ENCODE measurements at regions not wholly inside any gene's neighbourhood (a gene's known extent, or its start where the extent isn't known, plus 50 kb on each side); places are given as distances from the start of the nearest gene placed in this dataset.

- no peak overlapping the region for H2AFZ ChIP-seq (replicated peaks; ENCODE audit: low read length, poor library complexity)
- in situ Hi-C loops (cut with MboI; ENCODE audit: low sequenced_read_pairs) (no loop called here), dilution Hi-C loops (cut with HindIII; ENCODE audit: low sequenced_read_pairs, unreplicated experiment) (no loop called here), intact Hi-C loops (cut with micrococcal nuclease) (no loop called here)
- no peak overlapping the region for H3K56ac ChIP-seq (ENCODE audit: extremely low read depth, insufficient read depth, low read length)
- H4K5ac ChIP-seq (ENCODE audit: low read depth, low read length), result no peak overlapping the region
- no peak overlapping the region for H4K8ac ChIP-seq (ENCODE audit: low read depth in 2 of 2, low read length in 2 of 2)
- no peaks in the 10 kb centered on the region for H3K9me3 ChIP-seq (ENCODE audit: control insufficient read depth, insufficient read depth, low read length)
- no peaks in the 10 kb centered on the region for H4K20me1 ChIP-seq (ENCODE audit: insufficient read depth, low read length)
- no peak overlapping the region for H4K91ac ChIP-seq (ENCODE audit: insufficient read depth, low read depth, low read length)
- BruUV-seq (replicated peaks), result no TSS peak
- H3K4me1 ChIP-seq (ENCODE audit: control insufficient read depth, insufficient read depth, low read length), result no peaks in the 10 kb centered on the region
- H2AK9ac ChIP-seq (replicated peaks; ENCODE audit: low read depth, low read length, poor library complexity), result no peak overlapping the region
- DNase-seq (peak; percentile 22), ATAC-seq (ENCODE audit: low read depth) (no peak)
- no peaks in the 10 kb centered on the region for H3K36me3 ChIP-seq (ENCODE audit: control insufficient read depth, insufficient read depth, low read length)
- H3K4me2 ChIP-seq (ENCODE audit: low read depth, low read length), result no peak overlapping the region
- no peaks in the 10 kb centered on the region for H3K9me1 ChIP-seq (ENCODE audit: insufficient read depth, low read length)
- H2BK5ac ChIP-seq (ENCODE audit: low read depth, low read length, poor library complexity, severe bottlenecking), result no peak overlapping the region
- no peak overlapping the region for H3K9ac ChIP-seq (ENCODE audit: low read depth, low read length)
- ChIA-PET POLR2A (ENCODE audit: unreplicated experiment) (interaction anchor here (0.8 kb wide), 1 partner anchor 38 kb away, joined by 4 read pairs; no protein-coding TSS in a partner anchor), CTCF (interaction anchor here (1.5 kb wide), 1 partner anchor 8 kb away, joined by 6 read pairs; no protein-coding TSS in a partner anchor)
- no peak overlapping the region for H3K18ac ChIP-seq (ENCODE audit: low read depth, low read length)
- no peak overlapping the region for H3K27ac ChIP-seq (ENCODE audit: insufficient read depth, low read length)
- H2BK120ac ChIP-seq (ENCODE audit: low read depth, low read length), result no peak overlapping the region
- TF ChIP-seq MAFK (IDR thresholded peaks at IDR 0.05; ENCODE audit: low read depth, low read length), result no peak
- no peak for TF ChIP-seq MAZ (IDR thresholded peaks at IDR 0.05; ENCODE audit: borderline replicate concordance, low read depth, low read length)
- no peak for TF ChIP-seq MXI1 (IDR thresholded peaks at IDR 0.05; ENCODE audit: borderline replicate concordance, low read depth, low read length)
- TF ChIP-seq SMC3 (IDR thresholded peaks at IDR 0.05; ENCODE audit: low read depth, low read length), result no peak
- TF ChIP-seq RAD21 (IDR thresholded peaks at IDR 0.05; ENCODE audit: low read length), result no peak
- no peak for TF ChIP-seq RCOR1 (IDR thresholded peaks at IDR 0.05; ENCODE audit: insufficient replicate concordance, low read length)
- TF ChIP-seq RFX5 (IDR thresholded peaks at IDR 0.05; ENCODE audit: low read depth, low read length), result no peak
- TF ChIP-seq, protein P1, sequence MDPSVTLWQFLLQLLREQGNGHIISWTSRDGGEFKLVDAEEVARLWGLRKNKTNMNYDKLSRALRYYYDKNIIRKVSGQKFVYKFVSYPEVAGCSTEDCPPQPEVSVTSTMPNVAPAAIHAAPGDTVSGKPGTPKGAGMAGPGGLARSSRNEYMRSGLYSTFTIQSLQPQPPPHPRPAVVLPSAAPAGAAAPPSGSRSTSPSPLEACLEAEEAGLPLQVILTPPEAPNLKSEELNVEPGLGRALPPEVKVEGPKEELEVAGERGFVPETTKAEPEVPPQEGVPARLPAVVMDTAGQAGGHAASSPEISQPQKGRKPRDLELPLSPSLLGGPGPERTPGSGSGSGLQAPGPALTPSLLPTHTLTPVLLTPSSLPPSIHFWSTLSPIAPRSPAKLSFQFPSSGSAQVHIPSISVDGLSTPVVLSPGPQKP (IDR thresholded peaks at IDR 0.05; ENCODE audit: borderline replicate concordance, low read depth, low read length), result no peak
- no peak for TF ChIP-seq NFE2L2 (IDR thresholded peaks at IDR 0.05; ENCODE audit: low read depth, low read length)
- TF ChIP-seq CHD1 (IDR thresholded peaks at IDR 0.05; ENCODE audit: low read depth, low read length), result no peak
- TF ChIP-seq BHLHE40 (IDR thresholded peaks at IDR 0.05; ENCODE audit: low read depth, low read length), result no peak
- H2BK20ac ChIP-seq (ENCODE audit: low read depth, low read length), result no peak overlapping the region
- no peak overlapping the region for H3K23ac ChIP-seq (ENCODE audit: low read depth, low read length)
- H3K4me3 ChIP-seq (ENCODE audit: insufficient read depth, low read depth, low read length), result no peak overlapping the region
- H2AK5ac ChIP-seq (ENCODE audit: low read depth, low read length), result no peak overlapping the region
- no peaks in the 10 kb centered on the region for H3K27me3 ChIP-seq (ENCODE audit: control insufficient read depth, insufficient read depth, low read length)
- no peaks in the 10 kb centered on the region for H3K79me1 ChIP-seq (ENCODE audit: low read depth in 1 of 2, low read length in 2 of 2)
- H3K14ac ChIP-seq (replicated peaks; ENCODE audit: low read depth, low read length), result no peak overlapping the region
- no peak overlapping the region for H3K4ac ChIP-seq (ENCODE audit: low read depth, low read length)
- no peak overlapping the region for H2BK15ac ChIP-seq (ENCODE audit: low read depth, low read length)
Measured at GRCh38 chr4:156537286-156537685, 434.3 kb downstream of the PDGFC start.
